Progenitor cell of endocrine pancreas (in vitro differentiated cells): ENCODE measurements at regions not wholly inside any gene's neighbourhood (a gene's known extent, or its start where the extent isn't known, plus 50 kb on each side); places are given as distances from the start of the nearest gene placed in this dataset.

Source experiments
- DNase-seq: peaks from one replicate; pipeline ENCODE4 v3.0.0; 2021; ENCODE audit warnings: low spot score; ENCODE audit not compliant: unreplicated experiment
- H3K27ac Mint-ChIP-seq: 2 replicates; pipeline ENCODE4 v1.8.0; 2021; ENCODE audit warnings: mild to moderate bottlenecking, moderate library complexity, mixed read lengths
- H3K27me3 Mint-ChIP-seq: 2 replicates; pipeline ENCODE4 v1.8.0; 2021; ENCODE audit warnings: mixed read lengths
- H3K36me3 Mint-ChIP-seq: 2 replicates; pipeline ENCODE4 v1.8.0; 2022; ENCODE audit warnings: mixed read lengths; ENCODE audit not compliant: insufficient read depth
- H3K4me1 Mint-ChIP-seq: 2 replicates; pipeline ENCODE4 v1.8.0; 2021; ENCODE audit warnings: low read depth, mixed read lengths
- H3K4me3 Mint-ChIP-seq: 2 replicates; pipeline ENCODE4 v1.8.0; 2021; ENCODE audit warnings: low read depth, mild to moderate bottlenecking, moderate library complexity, mixed read lengths
- H3K9me3 Mint-ChIP-seq: 2 replicates; pipeline ENCODE4 v1.8.0; 2021; ENCODE audit warnings: low read depth, mixed read lengths
- TF ChIP-seq, protein P1 (sequence below): fragments of 200-600 bp; sonication (generic); IDR thresholded peaks from one replicate; pipeline ENCODE4 v1.5.0; 2021; ENCODE audit warnings: antibody characterized with exemption, mild to moderate bottlenecking; ENCODE audit not compliant: unreplicated experiment

DNA sequence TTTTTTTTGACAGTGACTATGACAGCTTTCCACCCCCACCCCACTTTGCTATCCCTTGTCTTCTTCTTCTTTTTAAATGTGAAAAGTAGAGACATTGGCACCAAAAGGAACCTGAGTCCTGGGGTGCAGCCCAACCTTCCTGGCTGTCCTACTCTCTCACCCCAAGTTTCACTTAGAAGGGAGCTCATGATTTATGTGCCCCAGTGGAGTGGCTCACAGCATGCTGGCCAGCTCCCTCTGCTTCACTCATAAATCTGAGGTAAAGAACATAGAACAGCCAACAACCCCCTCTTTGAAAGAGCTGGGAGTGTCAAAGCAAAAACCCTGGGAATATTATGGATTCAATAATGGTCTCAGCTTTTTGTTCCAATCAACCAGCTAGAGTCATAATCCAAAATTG lies 196.3 kb upstream of the DAPK1 start:
- H3K27me3 Mint-ChIP-seq, result peaks cover 47% of the 10 kb centered on the region

DNA sequence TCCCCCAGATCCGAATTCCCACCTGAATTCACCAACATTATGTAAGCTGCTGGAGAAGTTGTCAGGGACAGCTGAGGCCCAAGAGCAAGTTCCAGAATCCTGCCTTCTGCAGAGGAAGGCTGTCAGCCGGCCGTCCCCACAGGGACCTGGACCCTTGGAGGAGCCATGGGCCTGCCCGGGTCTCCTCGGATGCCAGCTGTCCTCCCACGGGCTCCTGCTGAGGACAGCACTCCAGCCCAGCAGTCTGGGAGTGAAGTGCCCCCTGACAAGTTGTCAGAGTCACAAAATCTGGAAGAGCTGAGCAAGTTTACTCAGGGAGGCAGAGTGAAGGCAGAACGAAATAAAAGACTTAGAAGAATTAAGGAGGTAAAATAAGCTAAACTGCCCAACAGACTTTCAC lies 192.5 kb upstream of the DAPK1 start:
- Mint-ChIP-seq H3K27ac (no peak overlapping the region), H3K4me3 (no peak overlapping the region), H3K36me3 (no peaks in the 10 kb centered on the region), H3K27me3 (peaks cover 66% of the 10 kb centered on the region), H3K9me3 (no peaks in the 10 kb centered on the region), H3K4me1 (peaks cover 12% of the 10 kb centered on the region)
- no peak for DNase-seq
- TF ChIP-seq, protein P1, sequence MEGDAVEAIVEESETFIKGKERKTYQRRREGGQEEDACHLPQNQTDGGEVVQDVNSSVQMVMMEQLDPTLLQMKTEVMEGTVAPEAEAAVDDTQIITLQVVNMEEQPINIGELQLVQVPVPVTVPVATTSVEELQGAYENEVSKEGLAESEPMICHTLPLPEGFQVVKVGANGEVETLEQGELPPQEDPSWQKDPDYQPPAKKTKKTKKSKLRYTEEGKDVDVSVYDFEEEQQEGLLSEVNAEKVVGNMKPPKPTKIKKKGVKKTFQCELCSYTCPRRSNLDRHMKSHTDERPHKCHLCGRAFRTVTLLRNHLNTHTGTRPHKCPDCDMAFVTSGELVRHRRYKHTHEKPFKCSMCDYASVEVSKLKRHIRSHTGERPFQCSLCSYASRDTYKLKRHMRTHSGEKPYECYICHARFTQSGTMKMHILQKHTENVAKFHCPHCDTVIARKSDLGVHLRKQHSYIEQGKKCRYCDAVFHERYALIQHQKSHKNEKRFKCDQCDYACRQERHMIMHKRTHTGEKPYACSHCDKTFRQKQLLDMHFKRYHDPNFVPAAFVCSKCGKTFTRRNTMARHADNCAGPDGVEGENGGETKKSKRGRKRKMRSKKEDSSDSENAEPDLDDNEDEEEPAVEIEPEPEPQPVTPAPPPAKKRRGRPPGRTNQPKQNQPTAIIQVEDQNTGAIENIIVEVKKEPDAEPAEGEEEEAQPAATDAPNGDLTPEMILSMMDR, result no peak

More for the DNA sequence above, 196.3 kb upstream of the DAPK1 start:
- no peak overlapping the region for H3K4me3 Mint-ChIP-seq
- DNase-seq, result no peak
- no peak overlapping the region for H3K27ac Mint-ChIP-seq
- TF ChIP-seq, protein P1, result no peak
- H3K36me3 Mint-ChIP-seq, result no peaks in the 10 kb centered on the region
- no peaks in the 10 kb centered on the region for H3K4me1 Mint-ChIP-seq
- no peaks in the 10 kb centered on the region for H3K9me3 Mint-ChIP-seq

DNA sequence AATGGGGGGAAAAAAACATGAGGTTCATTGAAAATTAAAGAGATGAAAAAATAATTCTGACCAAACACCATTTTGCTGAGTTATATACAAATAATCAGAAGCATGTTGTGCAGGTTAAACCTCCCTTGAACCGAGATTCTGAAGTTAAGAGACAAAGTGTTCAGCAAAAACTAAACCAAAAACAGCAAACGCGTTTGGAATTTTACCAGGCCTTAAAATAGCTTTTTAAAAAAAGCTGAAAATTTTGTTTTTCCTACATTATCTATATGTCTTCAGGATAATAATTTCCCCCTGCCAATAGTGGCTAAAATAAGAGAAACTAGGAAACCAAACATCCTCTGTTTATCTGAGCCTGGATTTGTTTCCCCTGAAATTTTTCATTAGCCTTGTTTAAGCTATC lies 191.7 kb upstream of the DAPK1 start:
- Mint-ChIP-seq H3K4me3 (no peak overlapping the region), H3K36me3 (no peaks in the 10 kb centered on the region), H3K27me3 (peaks cover 69% of the 10 kb centered on the region), H3K9me3 (no peaks in the 10 kb centered on the region), H3K27ac (no peak overlapping the region), H3K4me1 (peaks cover 12% of the 10 kb centered on the region)
- DNase-seq, result no peak
- TF ChIP-seq, protein P1, result no peak

DNA sequence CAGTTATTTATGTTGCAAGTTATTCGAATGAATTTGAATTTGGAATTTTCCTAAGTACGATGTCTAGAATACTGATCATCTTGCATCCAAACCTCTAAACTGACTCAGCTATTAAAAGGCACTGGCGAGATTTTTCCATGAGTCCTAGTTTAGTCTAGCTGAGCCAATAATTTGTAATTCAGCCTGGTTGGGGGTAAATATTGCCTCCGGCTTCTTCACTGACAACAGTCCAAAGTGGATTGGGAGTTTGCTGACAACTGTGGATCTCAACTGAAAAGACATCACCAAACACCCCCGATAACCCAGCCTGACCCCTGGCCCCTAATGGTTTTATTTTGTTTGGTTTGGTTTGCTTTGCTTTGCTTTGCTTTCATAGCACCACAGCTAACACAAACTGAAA lies 189.8 kb upstream of the DAPK1 start:
- TF ChIP-seq, protein P1, result no peak
- H3K9me3 Mint-ChIP-seq, result no peaks in the 10 kb centered on the region
- H3K27me3 Mint-ChIP-seq, result peaks cover 75% of the 10 kb centered on the region
- no peak overlapping the region for H3K27ac Mint-ChIP-seq
- H3K4me3 Mint-ChIP-seq, result no peak overlapping the region
- no peak for DNase-seq
- peaks cover 12% of the 10 kb centered on the region for H3K4me1 Mint-ChIP-seq
- H3K36me3 Mint-ChIP-seq, result no peaks in the 10 kb centered on the region

DNA sequence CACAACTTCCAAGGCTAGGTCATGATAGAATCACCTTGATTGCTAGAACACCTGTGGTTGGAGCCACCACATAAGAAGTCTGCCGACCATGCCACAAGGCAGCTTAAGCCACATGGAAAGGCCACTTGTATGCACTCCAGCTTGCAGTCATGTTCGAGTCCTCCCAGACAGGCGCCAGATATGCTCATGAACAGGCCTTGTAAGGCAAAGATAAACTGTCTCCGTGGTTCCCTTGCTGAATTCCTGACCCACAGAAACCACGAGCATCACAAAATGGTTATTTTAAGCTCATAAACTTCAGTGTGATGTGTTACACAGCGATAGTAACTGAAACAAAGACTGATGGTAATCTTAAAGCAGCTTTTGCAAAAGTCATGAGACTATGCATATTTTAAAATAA lies 188.4 kb upstream of the DAPK1 start:
- Mint-ChIP-seq H3K9me3 (no peaks in the 10 kb centered on the region), H3K36me3 (no peaks in the 10 kb centered on the region), H3K27ac (no peak overlapping the region), H3K27me3 (peaks cover 69% of the 10 kb centered on the region), H3K4me1 (peaks cover 12% of the 10 kb centered on the region), H3K4me3 (no peak overlapping the region)
- TF ChIP-seq, protein P1, result no peak
- DNase-seq, result no peak
